Peyer's patch (tissue), 4 donors: ENCODE measurements at regions not wholly inside any gene's neighbourhood (a gene's known extent, or its start where the extent isn't known, plus 50 kb on each side); places are given as distances from the start of the nearest gene placed in this dataset.

Experiments
- POLR2A ChIP-seq, 2 donors: fragments of 450-650 bp; IDR thresholded peaks; one replicate each; pipeline ENCODE4 v1.5.1; 2017; ENCODE audit warnings: antibody characterized with exemption in 2 of 2, mild to moderate bottlenecking in 2 of 2, moderate library complexity in 2 of 2
- TF ChIP-seq, protein P1 (sequence below), 6 experiments: fragments of 450-650 bp in 4 of 6; fragments of 200-600 bp in 2 of 6; sonication (generic) in 1 of 6; IDR thresholded peaks; one replicate each; pipeline ENCODE4 v1.5.1; 2017 to 2019; ENCODE audit warnings: antibody characterized with exemption in 6 of 6, mild to moderate bottlenecking in 3 of 6, moderate library complexity in 1 of 6

DNA sequence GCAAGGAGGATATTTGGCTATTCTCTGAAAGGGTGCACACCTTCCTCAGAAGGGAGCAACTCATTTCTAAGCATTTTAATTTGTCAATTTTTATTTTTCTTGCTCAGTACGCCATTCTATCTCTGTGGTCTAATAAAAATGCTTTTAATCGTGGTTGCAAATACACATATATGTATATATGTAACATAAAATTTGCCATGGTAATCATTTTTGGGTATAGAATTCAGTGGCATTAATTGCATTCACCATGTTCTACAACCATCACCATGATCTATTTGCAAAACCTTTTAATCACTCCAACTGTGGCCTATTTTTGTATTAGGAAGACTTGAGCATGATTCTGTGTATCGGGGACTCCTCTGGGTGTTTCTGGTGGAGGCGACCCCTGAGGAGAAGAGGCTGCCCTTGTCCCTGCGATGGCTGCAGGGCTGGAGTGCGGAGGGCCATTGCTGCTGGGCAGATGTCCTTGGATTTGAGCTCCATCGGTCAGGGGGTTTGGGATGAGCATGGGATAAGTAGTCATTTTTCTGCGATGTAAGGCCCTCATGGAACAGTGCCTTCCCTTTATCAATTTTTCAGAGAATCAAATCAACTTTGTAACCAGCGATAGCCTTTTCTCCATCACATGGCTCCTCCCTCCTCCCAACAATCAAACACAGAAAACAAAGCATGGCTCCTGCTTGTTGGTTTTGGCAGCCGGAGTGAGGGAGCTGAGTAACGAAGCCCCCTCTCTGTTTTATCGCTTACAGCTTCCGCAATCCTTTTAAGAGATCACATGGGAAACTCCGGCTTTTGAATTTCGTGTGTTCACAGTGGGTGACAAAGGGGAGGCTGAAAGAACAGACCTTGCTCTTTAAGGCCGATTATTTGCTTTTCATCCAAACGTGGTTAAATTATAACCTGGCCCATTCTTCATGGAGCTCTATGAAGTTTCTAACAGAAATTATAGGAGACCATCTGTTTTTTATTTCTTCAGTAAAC lies 187.3 kb downstream of the TENT4A start:
- TF ChIP-seq, protein P1, sequence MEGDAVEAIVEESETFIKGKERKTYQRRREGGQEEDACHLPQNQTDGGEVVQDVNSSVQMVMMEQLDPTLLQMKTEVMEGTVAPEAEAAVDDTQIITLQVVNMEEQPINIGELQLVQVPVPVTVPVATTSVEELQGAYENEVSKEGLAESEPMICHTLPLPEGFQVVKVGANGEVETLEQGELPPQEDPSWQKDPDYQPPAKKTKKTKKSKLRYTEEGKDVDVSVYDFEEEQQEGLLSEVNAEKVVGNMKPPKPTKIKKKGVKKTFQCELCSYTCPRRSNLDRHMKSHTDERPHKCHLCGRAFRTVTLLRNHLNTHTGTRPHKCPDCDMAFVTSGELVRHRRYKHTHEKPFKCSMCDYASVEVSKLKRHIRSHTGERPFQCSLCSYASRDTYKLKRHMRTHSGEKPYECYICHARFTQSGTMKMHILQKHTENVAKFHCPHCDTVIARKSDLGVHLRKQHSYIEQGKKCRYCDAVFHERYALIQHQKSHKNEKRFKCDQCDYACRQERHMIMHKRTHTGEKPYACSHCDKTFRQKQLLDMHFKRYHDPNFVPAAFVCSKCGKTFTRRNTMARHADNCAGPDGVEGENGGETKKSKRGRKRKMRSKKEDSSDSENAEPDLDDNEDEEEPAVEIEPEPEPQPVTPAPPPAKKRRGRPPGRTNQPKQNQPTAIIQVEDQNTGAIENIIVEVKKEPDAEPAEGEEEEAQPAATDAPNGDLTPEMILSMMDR (IDR thresholded peaks at IDR 0.05): no peak
- no peak for TF ChIP-seq POLR2A (IDR thresholded peaks at IDR 0.05)
